Loucy (cell line): ENCODE measurements at regions not wholly inside any gene's neighbourhood (a gene's known extent, or its start where the extent isn't known, plus 50 kb on each side); places are given as distances from the start of the nearest gene placed in this dataset.

Source experiments
- H2AFZ ChIP-seq: fragments of 200-600 bp; sonication (generic); 2 replicates; pipeline ENCODE4 v1.6.0; 2016; ENCODE audit warnings: antibody characterized with exemption, mild to moderate bottlenecking, low read length, moderate library complexity
- H3F3A ChIP-seq: fragments of 200-600 bp; 2 replicates; pipeline ENCODE4 v1.6.0; 2016; ENCODE audit warnings: antibody characterized with exemption, low read depth, mild to moderate bottlenecking
- H3K27me3 ChIP-seq: fragments of 200-600 bp; sonication (generic); 2 replicates; pipeline ENCODE4 v1.6.1; 2014; ENCODE audit warnings: low read length, mild to moderate bottlenecking; ENCODE audit not compliant: insufficient read depth, poor library complexity, severe bottlenecking
- H3K36me3 ChIP-seq: fragments of 200-600 bp; sonication (generic); 2 replicates; pipeline ENCODE4 v1.6.1; 2016; ENCODE audit warnings: low read length; ENCODE audit not compliant: insufficient read depth
- H3K4me1 ChIP-seq: fragments of 200-600 bp; sonication (generic); 2 replicates; pipeline ENCODE4 v1.5.1; 2014; ENCODE audit warnings: low read length, mild to moderate bottlenecking; ENCODE audit not compliant: insufficient read depth, poor library complexity, severe bottlenecking
- H3K4me2 ChIP-seq: fragments of 200-600 bp; sonication (generic); 2 replicates; pipeline ENCODE4 v1.6.0; 2014; ENCODE audit warnings: antibody characterized with exemption, low read length, low read depth, mild to moderate bottlenecking; ENCODE audit not compliant: poor library complexity, severe bottlenecking
- H3K4me3 ChIP-seq: fragments of 200-600 bp; sonication (generic); 2 replicates; pipeline ENCODE4 v1.5.1; 2014; ENCODE audit warnings: low read length, mild to moderate bottlenecking, mixed read lengths; ENCODE audit not compliant: poor library complexity, severe bottlenecking
- H3K79me2 ChIP-seq: fragments of 200-600 bp; sonication (generic); 2 replicates; pipeline ENCODE4 v1.6.1; 2014; ENCODE audit warnings: low read length; ENCODE audit not compliant: insufficient read depth
- H3K9ac ChIP-seq: fragments of 200-600 bp; sonication (generic); 2 replicates; pipeline ENCODE4 v1.6.0; 2014; ENCODE audit warnings: mild to moderate bottlenecking, low read depth, low read length, moderate library complexity; ENCODE audit not compliant: poor library complexity, severe bottlenecking
- H3K9me2 ChIP-seq: fragments of 200-600 bp; sonication (generic); replicated peaks from 2 replicates; pipeline ENCODE4 v1.6.1; 2016; ENCODE audit warnings: low read depth, low read length, mixed read lengths
- H3K9me3 ChIP-seq: fragments of 200-600 bp; sonication (generic); 2 replicates; pipeline ENCODE4 v1.6.1; 2014; ENCODE audit warnings: mild to moderate bottlenecking, antibody characterized with exemption, low read length, low read depth; ENCODE audit not compliant: insufficient read depth
- H4K20me1 ChIP-seq: fragments of 200-600 bp; sonication (generic); 2 replicates; pipeline ENCODE4 v1.6.0; 2014; ENCODE audit warnings: antibody characterized with exemption, low read length, mild to moderate bottlenecking; ENCODE audit not compliant: insufficient read depth, poor library complexity, severe bottlenecking
- CTCF ChIP-seq: fragments of 200-600 bp; sonication (generic); conservative IDR thresholded peaks from 2 replicates; pipeline ENCODE4 v1.5.1; 2014; ENCODE audit warnings: mild to moderate bottlenecking, antibody characterized with exemption, low read length
- EZH2phosphoT487 ChIP-seq: fragments of 200-600 bp; IDR thresholded peaks from 2 replicates; pipeline ENCODE4 v1.6.1; 2018; ENCODE audit warnings: antibody characterized with exemption, mild to moderate bottlenecking, moderate library complexity, borderline replicate concordance

DNA sequence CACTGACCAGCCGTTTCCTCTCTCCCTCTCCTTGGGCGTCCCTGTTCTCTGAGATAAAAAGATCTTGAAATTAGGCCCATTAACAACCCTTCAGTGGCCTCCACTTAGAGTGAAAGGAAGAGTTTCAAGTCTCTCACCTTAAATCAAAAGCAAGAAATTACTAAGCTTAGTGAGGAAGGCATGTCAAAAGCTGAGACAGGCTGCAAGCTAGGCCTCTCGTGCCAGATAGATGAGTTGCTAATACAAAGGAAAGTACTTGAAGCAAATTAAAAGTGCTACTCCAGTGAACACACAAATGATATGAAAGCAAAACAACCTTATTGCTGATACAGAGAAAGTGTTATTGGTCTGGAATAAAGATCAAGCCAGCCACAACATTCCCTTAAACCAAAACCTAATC, 331.3 kb upstream of the SEMA6A start:
- Histone ChIP-seq H3K36me3 (no peaks in the 10 kb centered on the region), H3K9me3 (no peaks in the 10 kb centered on the region), H2AFZ (no peak overlapping the region)

DNA sequence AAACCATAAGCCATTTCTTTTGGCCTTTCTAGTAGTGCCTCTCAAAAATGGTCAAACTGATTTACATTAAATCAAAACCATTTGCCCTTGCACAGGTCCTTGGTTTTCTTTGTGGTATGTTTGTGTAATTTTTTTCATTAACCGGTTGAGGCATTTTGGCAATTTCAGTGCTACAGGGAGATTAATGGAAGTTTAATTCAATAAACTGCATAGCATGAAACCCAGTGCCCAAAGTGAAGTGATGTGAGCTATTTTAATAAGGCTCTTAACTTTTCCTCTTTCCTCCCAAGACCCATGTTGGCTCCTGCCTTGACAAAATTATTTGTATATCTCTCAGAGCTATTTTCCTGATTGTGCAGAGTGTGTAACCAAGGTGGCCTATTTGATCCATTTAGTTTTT, 326.2 kb upstream of the SEMA6A start:
- TF ChIP-seq CTCF (no peak), EZH2phosphoT487 (no peak)
- no peaks in the 10 kb centered on the region for H3K9me2 ChIP-seq
- no peak overlapping the region for H3K4me2 ChIP-seq
- H4K20me1 ChIP-seq: no peaks in the 10 kb centered on the region
- no peak overlapping the region for H2AFZ ChIP-seq
- H3K4me3 ChIP-seq: no peak overlapping the region
- H3K36me3 ChIP-seq: no peaks in the 10 kb centered on the region
- H3K79me2 ChIP-seq: no peaks in the 10 kb centered on the region
- H3F3A ChIP-seq: no peaks in the 10 kb centered on the region
- H3K9ac ChIP-seq: no peak overlapping the region
- H3K9me3 ChIP-seq: no peaks in the 10 kb centered on the region
- no peaks in the 10 kb centered on the region for H3K4me1 ChIP-seq
- H3K27me3 ChIP-seq: no peaks in the 10 kb centered on the region

More for the DNA sequence above, 331.3 kb upstream of the SEMA6A start:
- Histone ChIP-seq H3K4me3 (no peak overlapping the region), H3K9ac (no peak overlapping the region), H3K27me3 (no peaks in the 10 kb centered on the region), H3F3A (no peaks in the 10 kb centered on the region), H3K9me2 (no peaks in the 10 kb centered on the region), H3K4me1 (no peaks in the 10 kb centered on the region), H3K79me2 (no peaks in the 10 kb centered on the region), H4K20me1 (no peaks in the 10 kb centered on the region), H3K4me2 (no peak overlapping the region)
- TF ChIP-seq EZH2phosphoT487 (no peak), CTCF (no peak)

GRCh38 chr5:116898917-116899316, 324.3 kb upstream of the SEMA6A start:
- H2AFZ ChIP-seq: no peak overlapping the region

More at GRCh38 chr5:116898917-116899316, 324.3 kb upstream of the SEMA6A start:
- Histone ChIP-seq H3K9me3 (no peaks in the 10 kb centered on the region), H3F3A (no peaks in the 10 kb centered on the region), H3K27me3 (no peaks in the 10 kb centered on the region), H3K9me2 (no peaks in the 10 kb centered on the region), H3K4me2 (no peak overlapping the region), H3K4me1 (no peaks in the 10 kb centered on the region), H3K79me2 (no peaks in the 10 kb centered on the region), H3K4me3 (no peak overlapping the region), H3K36me3 (no peaks in the 10 kb centered on the region), H4K20me1 (no peaks in the 10 kb centered on the region), H3K9ac (no peak overlapping the region)
- no peak for TF ChIP-seq EZH2phosphoT487
- TF ChIP-seq CTCF: no peak
